MCF 10A (cell line): ENCODE measurements at regions not wholly inside any gene's neighbourhood (a gene's known extent, or its start where the extent isn't known, plus 50 kb on each side); places are given as distances from the start of the nearest gene placed in this dataset.

Experiments used
- BruUV-seq: library from RNA; stranded (reverse); fragments of 400-500 nt; replicated peaks from 2 replicates; lab custom pipeline; 2021; lab: Mats Ljungman, UMichigan
- CTCF ChIA-PET: fragments of 300-600 bp; sonication (Branson Sonifier 250); formaldehyde crosslinking; extraction: SDS; loops from one replicate; lab custom pipeline; 2021; ENCODE audit warnings: antibody characterized with exemption, inconsistent platforms; lab: Yijun Ruan, JAX
- POLR2A ChIA-PET: fragments of 300-600, 350-650 bp; sonication (Branson Sonifier 250); formaldehyde crosslinking; extraction: SDS; loops from one replicate; lab custom pipeline; 2020; ENCODE audit warnings: antibody characterized with exemption, inconsistent platforms; lab: Yijun Ruan, JAX
- DNase-seq: peaks from one replicate; pipeline ENCODE4 v3.0.0-alpha.2; 2018; ENCODE audit not compliant: unreplicated experiment
- H3K27ac Mint-ChIP-seq: one replicate; pipeline ENCODE4 v1.8.0; 2022; ENCODE audit warnings: mild to moderate bottlenecking, low read depth, mixed read lengths; ENCODE audit not compliant: unreplicated experiment
- H3K27me3 Mint-ChIP-seq: one replicate; pipeline ENCODE4 v1.8.0; 2022; ENCODE audit warnings: mixed read lengths; ENCODE audit not compliant: insufficient read depth, unreplicated experiment
- H3K36me3 Mint-ChIP-seq: one replicate; pipeline ENCODE4 v1.8.0; 2022; ENCODE audit warnings: mild to moderate bottlenecking, moderate library complexity, mixed read lengths; ENCODE audit not compliant: insufficient read depth, unreplicated experiment
- H3K4me1 Mint-ChIP-seq: one replicate; pipeline ENCODE4 v1.8.0; 2022; ENCODE audit warnings: mixed read lengths; ENCODE audit not compliant: insufficient read depth, unreplicated experiment
- H3K4me3 Mint-ChIP-seq: one replicate; pipeline ENCODE4 v1.8.0; 2022; ENCODE audit warnings: mild to moderate bottlenecking, moderate library complexity, mixed read lengths; ENCODE audit not compliant: unreplicated experiment
- H3K9me3 Mint-ChIP-seq: one replicate; pipeline ENCODE4 v1.8.0; 2022; ENCODE audit warnings: mixed read lengths; ENCODE audit not compliant: unreplicated experiment
- intact Hi-C: fragments of 100-400 bp; cut with micrococcal nuclease; formaldehyde crosslinking; loops from 2 replicates; pipeline ENCODE4 v1.14.1; 2022
- TF ChIP-seq, protein P1 (sequence below): fragments of 200-600 bp; IDR thresholded peaks from one replicate; pipeline ENCODE4 v1.8.0; 2022; ENCODE audit warnings: antibody characterized with exemption, mild to moderate bottlenecking; ENCODE audit not compliant: unreplicated experiment

DNA sequence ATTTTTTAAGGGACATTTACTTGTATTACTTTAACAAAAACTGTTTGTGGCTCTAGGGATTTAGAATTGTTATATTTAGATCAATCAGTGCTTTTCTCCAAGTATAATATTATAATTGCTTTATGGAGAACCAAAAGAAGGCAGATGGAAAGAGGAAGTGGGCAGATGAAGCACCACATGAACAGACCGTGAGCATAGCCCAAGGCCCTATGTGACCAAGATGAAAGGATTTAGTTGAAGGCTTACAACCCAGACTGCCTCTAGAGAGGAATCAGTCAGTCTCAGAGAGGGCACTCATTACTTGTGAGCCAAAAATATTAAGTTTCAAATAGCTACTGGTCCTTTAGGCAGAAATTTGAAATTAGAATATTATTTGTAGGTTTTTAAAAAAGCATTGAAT lies 102.3 kb upstream of the IMPG1 start:
- Mint-ChIP-seq H3K27me3 (no peaks in the 10 kb centered on the region), H3K36me3 (no peaks in the 10 kb centered on the region), H3K27ac (no peak overlapping the region), H3K4me1 (no peaks in the 10 kb centered on the region), H3K4me3 (no peak overlapping the region), H3K9me3 (peaks cover 10% of the 10 kb centered on the region)
- DNase-seq = no peak
- no TSS peak for BruUV-seq
- intact Hi-C loops = no loop called here
- TF ChIP-seq, protein P1, sequence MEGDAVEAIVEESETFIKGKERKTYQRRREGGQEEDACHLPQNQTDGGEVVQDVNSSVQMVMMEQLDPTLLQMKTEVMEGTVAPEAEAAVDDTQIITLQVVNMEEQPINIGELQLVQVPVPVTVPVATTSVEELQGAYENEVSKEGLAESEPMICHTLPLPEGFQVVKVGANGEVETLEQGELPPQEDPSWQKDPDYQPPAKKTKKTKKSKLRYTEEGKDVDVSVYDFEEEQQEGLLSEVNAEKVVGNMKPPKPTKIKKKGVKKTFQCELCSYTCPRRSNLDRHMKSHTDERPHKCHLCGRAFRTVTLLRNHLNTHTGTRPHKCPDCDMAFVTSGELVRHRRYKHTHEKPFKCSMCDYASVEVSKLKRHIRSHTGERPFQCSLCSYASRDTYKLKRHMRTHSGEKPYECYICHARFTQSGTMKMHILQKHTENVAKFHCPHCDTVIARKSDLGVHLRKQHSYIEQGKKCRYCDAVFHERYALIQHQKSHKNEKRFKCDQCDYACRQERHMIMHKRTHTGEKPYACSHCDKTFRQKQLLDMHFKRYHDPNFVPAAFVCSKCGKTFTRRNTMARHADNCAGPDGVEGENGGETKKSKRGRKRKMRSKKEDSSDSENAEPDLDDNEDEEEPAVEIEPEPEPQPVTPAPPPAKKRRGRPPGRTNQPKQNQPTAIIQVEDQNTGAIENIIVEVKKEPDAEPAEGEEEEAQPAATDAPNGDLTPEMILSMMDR = no peak
- ChIA-PET CTCF (interaction anchor here (0.7 kb wide), 1 partner anchor 87 kb away, joined by 3 read pairs; no protein-coding TSS in a partner anchor), POLR2A (no interaction called here)

DNA sequence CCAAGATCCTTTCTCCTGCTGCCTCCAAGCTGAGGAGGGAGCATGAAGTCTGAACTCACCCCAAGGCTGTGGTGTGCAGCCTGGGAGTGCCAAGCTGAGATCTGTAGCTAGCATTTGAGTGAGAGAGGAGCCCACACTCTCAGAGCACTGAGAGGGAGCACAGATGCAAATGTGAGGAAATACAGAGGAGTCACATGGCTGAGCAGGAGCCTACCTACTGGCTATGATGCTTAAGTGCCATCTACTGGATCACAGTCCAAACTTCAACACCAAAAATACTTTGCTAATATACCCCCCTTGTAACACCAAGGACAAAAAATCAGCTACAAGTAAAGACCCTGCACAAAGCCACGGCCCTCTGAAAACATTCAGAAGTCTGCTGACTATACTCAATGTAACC lies 94.4 kb upstream of the IMPG1 start:
- H3K36me3 Mint-ChIP-seq = no peaks in the 10 kb centered on the region
- peaks cover 25% of the 10 kb centered on the region for H3K9me3 Mint-ChIP-seq
- no peak for DNase-seq
- no peak overlapping the region for H3K27ac Mint-ChIP-seq
- ChIA-PET POLR2A (interaction anchor here (0.5 kb wide), 1 partner anchor 52 kb away, joined by 3 read pairs; no protein-coding TSS in a partner anchor), CTCF (interaction anchor here (2.0 kb wide), 1 partner anchor 232 kb away, joined by 6 read pairs; no protein-coding TSS in a partner anchor)
- intact Hi-C loops = loop anchor here (2.0 kb wide), 1 partner anchor 232 kb away; no protein-coding TSS in a partner anchor
- no peak overlapping the region for H3K4me3 Mint-ChIP-seq
- BruUV-seq = no TSS peak
- H3K27me3 Mint-ChIP-seq = no peaks in the 10 kb centered on the region
- TF ChIP-seq, protein P1 = no peak
- H3K4me1 Mint-ChIP-seq = no peaks in the 10 kb centered on the region

DNA sequence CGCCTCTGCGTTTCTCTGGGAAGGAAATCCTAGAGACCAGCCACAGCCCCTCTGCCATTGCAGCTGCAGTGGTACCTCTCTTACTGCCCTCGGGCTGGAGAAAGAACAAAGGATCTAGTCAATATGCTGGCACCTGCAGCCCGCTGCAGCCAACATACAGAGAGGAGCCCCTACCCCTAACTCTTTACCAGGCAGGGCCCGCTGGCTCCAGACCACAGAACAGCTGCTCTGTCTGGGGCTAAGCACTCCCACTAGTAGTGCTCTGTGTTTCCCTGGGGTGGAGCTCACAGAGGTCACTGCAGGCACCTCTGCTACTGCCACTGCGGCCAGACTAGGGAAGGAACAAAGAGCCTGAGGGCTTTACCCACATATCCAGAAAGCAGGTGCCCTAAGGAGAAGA lies 93.8 kb upstream of the IMPG1 start:
- no peaks in the 10 kb centered on the region for H3K36me3 Mint-ChIP-seq
- H3K4me3 Mint-ChIP-seq = no peak overlapping the region
- peaks cover 25% of the 10 kb centered on the region for H3K9me3 Mint-ChIP-seq
- intact Hi-C loops = loop anchor here (2.0 kb wide), 1 partner anchor 231 kb away; no protein-coding TSS in a partner anchor
- POLR2A ChIA-PET = interaction anchor here (0.5 kb wide), 1 partner anchor 53 kb away, joined by 3 read pairs; no protein-coding TSS in a partner anchor
- DNase-seq = no peak
- no peak overlapping the region for H3K27ac Mint-ChIP-seq
- no peaks in the 10 kb centered on the region for H3K27me3 Mint-ChIP-seq
- TF ChIP-seq, protein P1 = no peak
- no peaks in the 10 kb centered on the region for H3K4me1 Mint-ChIP-seq
- no TSS peak for BruUV-seq
- CTCF ChIA-PET = interaction anchor here (0.6 to 2.0 kb wide), 3 partner anchors 232 to 288 kb away, joined by 3 to 6 read pairs (median 4); no protein-coding TSS in a partner anchor

DNA sequence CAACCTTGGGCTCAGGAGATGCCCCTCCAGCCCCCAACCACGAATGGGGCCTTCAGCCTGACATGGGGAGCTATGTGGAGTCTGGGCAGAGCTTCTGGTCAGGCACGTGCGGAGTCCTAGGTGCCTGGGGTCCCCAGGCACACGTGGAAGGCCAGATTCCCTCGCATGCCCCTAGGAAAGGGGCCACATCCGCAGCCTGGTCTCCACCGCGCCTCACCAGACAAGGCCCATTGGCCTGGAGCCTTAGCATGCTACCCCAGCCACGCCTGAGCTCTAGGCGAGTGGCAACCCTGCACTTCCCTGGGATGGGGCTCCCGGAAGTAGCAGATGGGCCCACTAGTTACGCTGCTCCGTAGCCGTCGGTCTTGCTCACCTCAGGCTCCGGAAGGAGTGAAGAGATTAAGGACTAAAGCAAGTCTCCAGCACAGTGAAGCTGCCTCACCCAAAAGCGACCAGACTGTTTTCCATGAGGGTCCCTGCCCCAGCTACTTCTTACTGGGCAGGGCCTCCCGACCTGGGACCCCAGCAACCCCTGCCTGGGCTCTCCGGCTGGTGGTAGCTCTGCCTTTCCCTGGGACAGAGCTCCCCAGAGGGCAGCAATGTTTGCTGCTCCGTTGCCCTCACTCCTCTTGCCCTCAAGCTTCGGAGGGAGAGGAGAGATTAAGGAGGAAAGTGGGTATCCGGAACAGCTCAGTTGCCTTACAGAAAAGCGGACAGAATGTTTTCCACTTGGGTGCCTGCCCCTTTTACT lies 93.2 kb upstream of the IMPG1 start:
- H3K4me3 Mint-ChIP-seq = no peak overlapping the region
- no peak overlapping the region for H3K27ac Mint-ChIP-seq
- TF ChIP-seq, protein P1 = no peak
- DNase-seq = no peak
- no peaks in the 10 kb centered on the region for H3K4me1 Mint-ChIP-seq
- ChIA-PET POLR2A (no interaction called here), CTCF (interaction anchor here (0.6 to 2.0 kb wide), 4 partner anchors 10 to 288 kb away, joined by 3 to 6 read pairs (median 4); no protein-coding TSS in a partner anchor)
- BruUV-seq = no TSS peak
- H3K9me3 Mint-ChIP-seq = peaks cover 24% of the 10 kb centered on the region
- no peaks in the 10 kb centered on the region for H3K36me3 Mint-ChIP-seq
- no peaks in the 10 kb centered on the region for H3K27me3 Mint-ChIP-seq
- intact Hi-C loops = loop anchor here (2.0 kb wide), 1 partner anchor 231 kb away; no protein-coding TSS in a partner anchor
